HepG2 (cell line): ENCODE measurements at regions not wholly inside any gene's neighbourhood (a gene's known extent, or its start where the extent isn't known, plus 50 kb on each side); places are given as distances from the start of the nearest gene placed in this dataset.

Experiments used
- CEBPB ChIP-seq: IDR thresholded peaks from 2 replicates; pipeline ENCODE4 v1.6.1; 2011; ENCODE audit warnings: low read depth, low read length, improper control_type of control experiment, borderline replicate concordance
- CREM ChIP-seq, 2 experiments: sonication (generic) in 1 of 2; formaldehyde crosslinking in 1 of 2; IDR thresholded peaks; 2 replicates each; pipeline versions ENCODE4 v1.4.0 to v1.6.1; 2016 to 2020; ENCODE audit warnings: antibody characterized with exemption in 1 of 2, mild to moderate bottlenecking in 1 of 2, missing genetic modification reagents in 1 of 2
- ETV6 ChIP-seq: sonication (generic); formaldehyde crosslinking; conservative IDR thresholded peaks from 2 replicates; pipeline ENCODE4 v1.4.0; 2020; ENCODE audit warnings: missing genetic modification reagents
- FOXC1 ChIP-seq: sonication (generic); formaldehyde crosslinking; IDR thresholded peaks from 2 replicates; pipeline ENCODE4 v1.8.0; 2022; ENCODE audit warnings: mild to moderate bottlenecking, missing genetic modification reagents, borderline replicate concordance
- GFI1 ChIP-seq: sonication (generic); formaldehyde crosslinking; IDR thresholded peaks from 2 replicates; pipeline ENCODE4 v1.5.0; 2020; ENCODE audit warnings: missing genetic modification reagents, mild to moderate bottlenecking, borderline replicate concordance
- IRF2 ChIP-seq: IDR thresholded peaks from 2 replicates; pipeline ENCODE4 v1.6.1; 2018; ENCODE audit warnings: missing genetic modification reagents, missing compliant biosample characterization
- KDM6A ChIP-seq: IDR thresholded peaks from 2 replicates; pipeline ENCODE4 v1.6.1; 2016; ENCODE audit warnings: low read depth
- MIER2 ChIP-seq: IDR thresholded peaks from 2 replicates; pipeline ENCODE4 v1.6.1; 2016; ENCODE audit warnings: missing biosample characterization, missing genetic modification reagents
- MLLT10 ChIP-seq: sonication (generic); formaldehyde crosslinking; IDR thresholded peaks from 2 replicates; pipeline ENCODE4 v1.4.0; 2020; ENCODE audit warnings: missing genetic modification reagents
- NCOA2 ChIP-seq: sonication (generic); formaldehyde crosslinking; IDR thresholded peaks from 2 replicates; pipeline ENCODE4 v1.8.0; 2022; ENCODE audit warnings: inconsistent platforms
- RFX3 ChIP-seq: IDR thresholded peaks from 2 replicates; pipeline ENCODE4 v1.6.1; 2016; ENCODE audit warnings: missing biosample characterization, missing genetic modification reagents
- SIX1 ChIP-seq: sonication (generic); formaldehyde crosslinking; IDR thresholded peaks from 2 replicates; pipeline ENCODE4 v1.4.0; 2020; ENCODE audit warnings: missing genetic modification reagents, borderline replicate concordance
- ZNF205 ChIP-seq: IDR thresholded peaks from 2 replicates; pipeline ENCODE4 v1.6.1; 2018; ENCODE audit warnings: missing biosample characterization, missing genetic modification reagents
- TF ChIP-seq, protein P1 (sequence below): IDR thresholded peaks from 2 replicates; pipeline ENCODE4 v1.6.1; 2016; ENCODE audit warnings: mild to moderate bottlenecking
- TF ChIP-seq, protein P2 (sequence below): sonication (generic); formaldehyde crosslinking; IDR thresholded peaks from 2 replicates; pipeline ENCODE4 v1.4.0; 2020; ENCODE audit warnings: missing genetic modification reagents, borderline replicate concordance
- TF ChIP-seq, protein P3 (sequence below): IDR thresholded peaks from 2 replicates; pipeline ENCODE4 v1.4.0; 2020; ENCODE audit warnings: mild to moderate bottlenecking, missing genetic modification reagents
- TF ChIP-seq, protein P4 (sequence below): sonication (generic); formaldehyde crosslinking; IDR thresholded peaks from 2 replicates; pipeline ENCODE4 v1.4.0; 2020; ENCODE audit warnings: missing genetic modification reagents, borderline replicate concordance

DNA sequence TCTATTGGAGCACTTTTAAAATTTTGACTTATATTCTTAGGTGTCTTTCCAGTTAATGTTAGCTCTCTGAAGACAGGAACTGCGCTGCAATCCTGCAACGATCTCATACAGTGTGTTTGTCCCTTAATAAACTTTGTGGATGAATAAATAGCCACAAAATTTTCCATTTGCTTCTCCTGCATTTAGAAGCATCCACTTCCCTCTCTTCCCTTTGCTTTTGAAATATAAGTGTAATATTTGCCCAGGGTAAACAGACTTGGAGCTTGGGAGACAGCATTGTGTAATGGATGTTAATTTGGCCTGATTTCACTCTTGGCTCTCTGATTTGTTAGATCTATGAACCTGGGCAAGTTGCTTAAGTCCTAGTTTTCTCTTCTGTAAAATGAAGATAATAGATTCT lies 58.2 kb upstream of the CD28 start (continued):
- TF ChIP-seq, protein P1, sequence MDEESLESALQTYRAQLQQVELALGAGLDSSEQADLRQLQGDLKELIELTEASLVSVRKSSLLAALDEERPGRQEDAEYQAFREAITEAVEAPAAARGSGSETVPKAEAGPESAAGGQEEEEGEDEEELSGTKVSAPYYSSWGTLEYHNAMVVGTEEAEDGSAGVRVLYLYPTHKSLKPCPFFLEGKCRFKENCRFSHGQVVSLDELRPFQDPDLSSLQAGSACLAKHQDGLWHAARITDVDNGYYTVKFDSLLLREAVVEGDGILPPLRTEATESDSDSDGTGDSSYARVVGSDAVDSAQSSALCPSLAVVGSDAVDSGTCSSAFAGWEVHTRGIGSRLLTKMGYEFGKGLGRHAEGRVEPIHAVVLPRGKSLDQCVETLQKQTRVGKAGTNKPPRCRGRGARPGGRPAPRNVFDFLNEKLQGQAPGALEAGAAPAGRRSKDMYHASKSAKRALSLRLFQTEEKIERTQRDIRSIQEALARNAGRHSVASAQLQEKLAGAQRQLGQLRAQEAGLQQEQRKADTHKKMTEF, result peak; percentile 76
- TF ChIP-seq KDM6A (0 out of 2 replicates have a peak, but pooled peaks have one; percentile 52), MIER2 (CRISPR knock-in tag) (0 out of 2 replicates have a peak, but pooled peaks have one; percentile 26), ZNF205 (CRISPR knock-in tag) (peak; percentile 58; the same call in 1 of the 2 replicates), MLLT10 (no peak), FOXC1 (no peak), RFX3 (CRISPR knock-in tag) (no peak), IRF2 (CRISPR knock-in tag) (peak; percentile 70; the same call in 1 of the 2 replicates), SIX1 (CRISPR knock-in tag) (peak; percentile 50; the same call in 1 of the 2 replicates), CREM (IDR thresholded peaks at IDR 0.05) (peak; percentile 69), CREM (CRISPR knock-in tag; IDR thresholded peaks at IDR 0.05) (no peak), NCOA2 (CRISPR knock-in tag) (peak; percentile 92), GFI1 (CRISPR knock-in tag) (peak; percentile 96), ETV6 (no peak), CEBPB (peak; percentile 93)
- TF ChIP-seq, protein P2, sequence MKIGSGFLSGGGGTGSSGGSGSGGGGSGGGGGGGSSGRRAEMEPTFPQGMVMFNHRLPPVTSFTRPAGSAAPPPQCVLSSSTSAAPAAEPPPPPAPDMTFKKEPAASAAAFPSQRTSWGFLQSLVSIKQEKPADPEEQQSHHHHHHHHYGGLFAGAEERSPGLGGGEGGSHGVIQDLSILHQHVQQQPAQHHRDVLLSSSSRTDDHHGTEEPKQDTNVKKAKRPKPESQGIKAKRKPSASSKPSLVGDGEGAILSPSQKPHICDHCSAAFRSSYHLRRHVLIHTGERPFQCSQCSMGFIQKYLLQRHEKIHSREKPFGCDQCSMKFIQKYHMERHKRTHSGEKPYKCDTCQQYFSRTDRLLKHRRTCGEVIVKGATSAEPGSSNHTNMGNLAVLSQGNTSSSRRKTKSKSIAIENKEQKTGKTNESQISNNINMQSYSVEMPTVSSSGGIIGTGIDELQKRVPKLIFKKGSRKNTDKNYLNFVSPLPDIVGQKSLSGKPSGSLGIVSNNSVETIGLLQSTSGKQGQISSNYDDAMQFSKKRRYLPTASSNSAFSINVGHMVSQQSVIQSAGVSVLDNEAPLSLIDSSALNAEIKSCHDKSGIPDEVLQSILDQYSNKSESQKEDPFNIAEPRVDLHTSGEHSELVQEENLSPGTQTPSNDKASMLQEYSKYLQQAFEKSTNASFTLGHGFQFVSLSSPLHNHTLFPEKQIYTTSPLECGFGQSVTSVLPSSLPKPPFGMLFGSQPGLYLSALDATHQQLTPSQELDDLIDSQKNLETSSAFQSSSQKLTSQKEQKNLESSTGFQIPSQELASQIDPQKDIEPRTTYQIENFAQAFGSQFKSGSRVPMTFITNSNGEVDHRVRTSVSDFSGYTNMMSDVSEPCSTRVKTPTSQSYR (CRISPR knock-in tag), result 0 out of 2 replicates have a peak, but pooled peaks have one; percentile 30
- TF ChIP-seq, protein P3, sequence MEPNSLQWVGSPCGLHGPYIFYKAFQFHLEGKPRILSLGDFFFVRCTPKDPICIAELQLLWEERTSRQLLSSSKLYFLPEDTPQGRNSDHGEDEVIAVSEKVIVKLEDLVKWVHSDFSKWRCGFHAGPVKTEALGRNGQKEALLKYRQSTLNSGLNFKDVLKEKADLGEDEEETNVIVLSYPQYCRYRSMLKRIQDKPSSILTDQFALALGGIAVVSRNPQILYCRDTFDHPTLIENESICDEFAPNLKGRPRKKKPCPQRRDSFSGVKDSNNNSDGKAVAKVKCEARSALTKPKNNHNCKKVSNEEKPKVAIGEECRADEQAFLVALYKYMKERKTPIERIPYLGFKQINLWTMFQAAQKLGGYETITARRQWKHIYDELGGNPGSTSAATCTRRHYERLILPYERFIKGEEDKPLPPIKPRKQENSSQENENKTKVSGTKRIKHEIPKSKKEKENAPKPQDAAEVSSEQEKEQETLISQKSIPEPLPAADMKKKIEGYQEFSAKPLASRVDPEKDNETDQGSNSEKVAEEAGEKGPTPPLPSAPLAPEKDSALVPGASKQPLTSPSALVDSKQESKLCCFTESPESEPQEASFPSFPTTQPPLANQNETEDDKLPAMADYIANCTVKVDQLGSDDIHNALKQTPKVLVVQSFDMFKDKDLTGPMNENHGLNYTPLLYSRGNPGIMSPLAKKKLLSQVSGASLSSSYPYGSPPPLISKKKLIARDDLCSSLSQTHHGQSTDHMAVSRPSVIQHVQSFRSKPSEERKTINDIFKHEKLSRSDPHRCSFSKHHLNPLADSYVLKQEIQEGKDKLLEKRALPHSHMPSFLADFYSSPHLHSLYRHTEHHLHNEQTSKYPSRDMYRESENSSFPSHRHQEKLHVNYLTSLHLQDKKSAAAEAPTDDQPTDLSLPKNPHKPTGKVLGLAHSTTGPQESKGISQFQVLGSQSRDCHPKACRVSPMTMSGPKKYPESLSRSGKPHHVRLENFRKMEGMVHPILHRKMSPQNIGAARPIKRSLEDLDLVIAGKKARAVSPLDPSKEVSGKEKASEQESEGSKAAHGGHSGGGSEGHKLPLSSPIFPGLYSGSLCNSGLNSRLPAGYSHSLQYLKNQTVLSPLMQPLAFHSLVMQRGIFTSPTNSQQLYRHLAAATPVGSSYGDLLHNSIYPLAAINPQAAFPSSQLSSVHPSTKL (CRISPR knock-in tag), result peak; percentile 97
- TF ChIP-seq, protein P4, sequence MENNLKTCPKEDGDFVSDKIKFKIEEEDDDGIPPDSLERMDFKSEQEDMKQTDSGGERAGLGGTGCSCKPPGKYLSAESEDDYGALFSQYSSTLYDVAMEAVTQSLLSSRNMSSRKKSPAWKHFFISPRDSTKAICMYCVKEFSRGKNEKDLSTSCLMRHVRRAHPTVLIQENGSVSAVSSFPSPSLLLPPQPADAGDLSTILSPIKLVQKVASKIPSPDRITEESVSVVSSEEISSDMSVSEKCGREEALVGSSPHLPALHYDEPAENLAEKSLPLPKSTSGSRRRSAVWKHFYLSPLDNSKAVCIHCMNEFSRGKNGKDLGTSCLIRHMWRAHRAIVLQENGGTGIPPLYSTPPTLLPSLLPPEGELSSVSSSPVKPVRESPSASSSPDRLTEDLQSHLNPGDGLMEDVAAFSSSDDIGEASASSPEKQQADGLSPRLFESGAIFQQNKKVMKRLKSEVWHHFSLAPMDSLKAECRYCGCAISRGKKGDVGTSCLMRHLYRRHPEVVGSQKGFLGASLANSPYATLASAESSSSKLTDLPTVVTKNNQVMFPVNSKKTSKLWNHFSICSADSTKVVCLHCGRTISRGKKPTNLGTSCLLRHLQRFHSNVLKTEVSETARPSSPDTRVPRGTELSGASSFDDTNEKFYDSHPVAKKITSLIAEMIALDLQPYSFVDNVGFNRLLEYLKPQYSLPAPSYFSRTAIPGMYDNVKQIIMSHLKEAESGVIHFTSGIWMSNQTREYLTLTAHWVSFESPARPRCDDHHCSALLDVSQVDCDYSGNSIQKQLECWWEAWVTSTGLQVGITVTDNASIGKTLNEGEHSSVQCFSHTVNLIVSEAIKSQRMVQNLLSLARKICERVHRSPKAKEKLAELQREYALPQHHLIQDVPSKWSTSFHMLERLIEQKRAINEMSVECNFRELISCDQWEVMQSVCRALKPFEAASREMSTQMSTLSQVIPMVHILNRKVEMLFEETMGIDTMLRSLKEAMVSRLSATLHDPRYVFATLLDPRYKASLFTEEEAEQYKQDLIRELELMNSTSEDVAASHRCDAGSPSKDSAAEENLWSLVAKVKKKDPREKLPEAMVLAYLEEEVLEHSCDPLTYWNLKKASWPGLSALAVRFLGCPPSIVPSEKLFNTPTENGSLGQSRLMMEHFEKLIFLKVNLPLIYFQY (CRISPR knock-in tag), result 0 out of 2 replicates have a peak, but pooled peaks have one; percentile 44
- TF ChIP-seq, all 625 proteins: peak for 117
